ENCODE measurements at regions not wholly inside any gene's neighbourhood (a gene's known extent, or its start where the extent isn't known, plus 50 kb on each side); places are given as distances from the start of the nearest gene placed in this dataset.

DNA sequence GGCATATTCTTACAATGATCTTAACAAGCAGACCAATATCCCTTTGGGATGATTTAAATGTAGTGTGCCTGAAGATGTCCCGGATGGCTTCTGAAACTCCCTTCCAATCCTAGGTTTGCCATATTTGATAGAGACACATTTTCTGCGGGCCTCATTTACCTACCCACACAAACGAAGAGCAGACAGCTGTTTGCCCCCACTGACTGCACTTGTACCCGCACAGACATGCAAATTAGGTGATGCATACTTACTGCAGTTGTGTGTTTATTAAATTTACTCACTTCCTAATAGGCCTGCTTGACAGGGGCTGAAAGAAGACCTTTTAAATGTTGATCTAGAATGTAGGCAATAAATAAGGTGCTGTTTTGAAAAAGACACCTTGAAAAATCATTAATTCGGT is 257.9 kb upstream of the RRP15 start:
- Histone ChIP-seq H3K27me3 (ENCODE audit: control insufficient read depth, insufficient read depth, low read length) (peaks cover 3% of the 10 kb centered on the region), H3K9ac (ENCODE audit: low read length in 3 of 3) (no peak overlapping the region), H3K4me3 (ENCODE audit: low read length in 3 of 3) (no peak overlapping the region), H3K36me3 (ENCODE audit: control insufficient read depth in 2 of 3, insufficient read depth in 3 of 3, low read length in 3 of 3) (no peaks in the 10 kb centered on the region), H3K27ac (ENCODE audit: low read depth in 2 of 2, low read length in 2 of 2) (no peak overlapping the region), H3K9me3 (ENCODE audit: control insufficient read depth in 2 of 3, insufficient read depth in 1 of 3, low read length in 3 of 3) (no peaks in the 10 kb centered on the region), H3K4me1 (ENCODE audit: control insufficient read depth in 2 of 3, insufficient read depth in 2 of 3, low read depth in 1 of 3, low read length in 3 of 3) (no peaks in the 10 kb centered on the region)
- no peak for TF ChIP-seq CTCF (IDR thresholded peaks at IDR 0.05; ENCODE audit: borderline replicate concordance, extremely low read depth, insufficient read depth)
- no peak for DNase-seq
- intact Hi-C loops (cut with DNase I) = no loop called here
- FAIRE-seq = no peak

DNA sequence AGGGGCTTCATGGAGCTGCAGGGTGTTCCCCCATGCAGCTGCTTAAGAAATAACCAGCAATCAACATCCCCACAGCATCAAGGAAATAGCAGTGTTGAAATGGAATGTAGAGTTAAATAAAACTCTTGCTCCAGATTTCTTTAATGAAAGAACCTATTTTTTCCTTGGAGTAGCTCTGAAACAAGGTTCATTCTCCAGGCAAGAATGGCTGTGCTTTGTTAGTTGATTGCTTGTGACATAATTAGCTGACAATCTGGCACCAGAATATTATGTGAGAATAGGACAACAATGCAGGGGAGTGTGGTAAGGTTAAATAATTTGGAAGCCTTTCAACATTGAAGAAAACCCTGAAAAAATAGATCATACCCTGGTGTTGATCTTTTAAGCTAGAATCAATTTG is 254.2 kb upstream of the RRP15 start:
- Histone ChIP-seq H3K27ac (ENCODE audit: low read depth in 2 of 2, low read length in 2 of 2) (no peak overlapping the region), H3K9me3 (ENCODE audit: control insufficient read depth in 2 of 3, insufficient read depth in 1 of 3, low read length in 3 of 3) (no peaks in the 10 kb centered on the region), H3K9ac (ENCODE audit: low read length in 3 of 3) (no peak overlapping the region), H3K36me3 (ENCODE audit: control insufficient read depth in 2 of 3, insufficient read depth in 3 of 3, low read length in 3 of 3) (no peaks in the 10 kb centered on the region), H3K4me3 (ENCODE audit: low read length in 3 of 3) (no peak overlapping the region), H3K27me3 (ENCODE audit: control insufficient read depth, insufficient read depth, low read length) (peaks cover 3% of the 10 kb centered on the region), H3K4me1 (ENCODE audit: control insufficient read depth in 2 of 3, insufficient read depth in 2 of 3, low read depth in 1 of 3, low read length in 3 of 3) (no peaks in the 10 kb centered on the region)
- intact Hi-C loops (cut with DNase I) = no loop called here
- DNase-seq = no peak
- TF ChIP-seq CTCF (IDR thresholded peaks at IDR 0.05; ENCODE audit: borderline replicate concordance, extremely low read depth, insufficient read depth) = no peak
- FAIRE-seq = no peak

GRCh38 chr1:218031901-218032300 is 253.2 kb upstream of the RRP15 start:
- H3K27ac ChIP-seq (ENCODE audit: low read depth in 2 of 2, low read length in 2 of 2) = no peak overlapping the region
- intact Hi-C loops (cut with DNase I) = no loop called here

More at GRCh38 chr1:218031901-218032300, 253.2 kb upstream of the RRP15 start:
- no peak for TF ChIP-seq CTCF (IDR thresholded peaks at IDR 0.05; ENCODE audit: borderline replicate concordance, extremely low read depth, insufficient read depth)
- H3K4me3 ChIP-seq (ENCODE audit: low read length in 3 of 3) = no peak overlapping the region
- DNase-seq = no peak
- H3K4me1 ChIP-seq (ENCODE audit: control insufficient read depth in 2 of 3, insufficient read depth in 2 of 3, low read depth in 1 of 3, low read length in 3 of 3) = no peaks in the 10 kb centered on the region
- H3K9ac ChIP-seq (ENCODE audit: low read length in 3 of 3) = no peak overlapping the region
- FAIRE-seq = no peak
- H3K9me3 ChIP-seq (ENCODE audit: control insufficient read depth in 2 of 3, insufficient read depth in 1 of 3, low read length in 3 of 3) = no peaks in the 10 kb centered on the region
- H3K36me3 ChIP-seq (ENCODE audit: control insufficient read depth in 2 of 3, insufficient read depth in 3 of 3, low read length in 3 of 3) = no peaks in the 10 kb centered on the region
- peaks cover 3% of the 10 kb centered on the region for H3K27me3 ChIP-seq (ENCODE audit: control insufficient read depth, insufficient read depth, low read length)
